Epithelial cell of esophagus (primary cell): ENCODE measurements at regions not wholly inside any gene's neighbourhood (a gene's known extent, or its start where the extent isn't known, plus 50 kb on each side); places are given as distances from the start of the nearest gene placed in this dataset.
"Not testable (repeated sequence)": the region's sequence is repeated elsewhere in the genome, so short reads cannot be mapped to it uniquely, and the experiment has no call there.

Source experiments
- DNase-seq: peaks from one replicate; pipeline ENCODE4 v3.0.0; 2010; ENCODE audit warnings: low read depth
- H3K4me3 ChIP-seq: 2 replicates; pipeline ENCODE4 v1.5.1; 2011; ENCODE audit warnings: mild to moderate bottlenecking, low read length, control low read depth
- CTCF ChIP-seq: IDR thresholded peaks from 2 replicates; pipeline ENCODE4 v1.5.1; 2011; ENCODE audit warnings: low read depth, mild to moderate bottlenecking, low read length, control low read depth, inconsistent platforms; ENCODE audit not compliant: insufficient read depth; ENCODE audit errors: missing control alignments

- TF ChIP-seq CTCF, result no peak
- DNase-seq, result no peak
- no peak overlapping the region for H3K4me3 ChIP-seq
These were observed 145.4 kb upstream of the ZNF804A start for GRCh38 chr2:184452907-184453306.

- DNase-seq, result no peak
- H3K4me3 ChIP-seq, result no peak overlapping the region
- no peak for TF ChIP-seq CTCF
These were observed 142.7 kb upstream of the ZNF804A start for GRCh38 chr2:184455624-184456023.

GRCh38 chr2:184456693-184457092, 141.6 kb upstream of the ZNF804A start:
- not testable (repeated sequence) for DNase-seq, H3K4me3 ChIP-seq

GRCh38 chr2:184463102-184463865, 135.0 kb upstream of the ZNF804A start:
- TF ChIP-seq CTCF, result no peak
- no peak for DNase-seq
- no peak overlapping the region for H3K4me3 ChIP-seq

GRCh38 chr2:184463866-184464248, 134.5 kb upstream of the ZNF804A start:
- DNase-seq, result no peak
- TF ChIP-seq CTCF, result no peak
- H3K4me3 ChIP-seq, result no peak overlapping the region

GRCh38 chr2:184468826-184469225, 129.5 kb upstream of the ZNF804A start:
- TF ChIP-seq CTCF, result no peak
- no peak for DNase-seq
- H3K4me3 ChIP-seq, result no peak overlapping the region

- no peak for DNase-seq
- H3K4me3 ChIP-seq, result no peak overlapping the region
- TF ChIP-seq CTCF, result no peak
These were observed 125.8 kb upstream of the ZNF804A start for GRCh38 chr2:184472481-184472880.
